Skeletal muscle tissue (tissue), 3 donors: ENCODE measurements at regions not wholly inside any gene's neighbourhood (a gene's known extent, or its start where the extent isn't known, plus 50 kb on each side); places are given as distances from the start of the nearest gene placed in this dataset.

Source experiments
- H3K27ac ChIP-seq: one replicate; pipeline ENCODE4 v1.7.0; 2013; ENCODE audit warnings: mild to moderate bottlenecking, low read depth, low read length, inconsistent platforms
- H3K27me3 ChIP-seq, 3 donors: one replicate each; pipeline ENCODE4 v1.7.0; 2013; ENCODE audit warnings: low read length in 3 of 3; ENCODE audit not compliant: control insufficient read depth in 3 of 3, insufficient read depth in 3 of 3
- H3K36me3 ChIP-seq, 3 donors: one replicate each; pipeline ENCODE4 v1.7.0; 2013; ENCODE audit warnings: low read length in 3 of 3; ENCODE audit not compliant: control insufficient read depth in 3 of 3, insufficient read depth in 3 of 3
- H3K4me1 ChIP-seq, 3 donors: one replicate each; pipeline ENCODE4 v1.7.0; 2013; ENCODE audit warnings: low read length in 3 of 3, mild to moderate bottlenecking in 3 of 3; ENCODE audit not compliant: control insufficient read depth in 3 of 3, insufficient read depth in 3 of 3
- H3K4me3 ChIP-seq, 3 donors: one replicate each; pipeline ENCODE4 v1.7.0; 2013; ENCODE audit warnings: low read length in 3 of 3
- H3K9ac ChIP-seq, 3 donors: one replicate each; pipeline ENCODE4 v1.7.0; 2013; ENCODE audit warnings: low read length in 3 of 3, mild to moderate bottlenecking in 3 of 3, moderate library complexity in 2 of 3, low read depth in 1 of 3
- H3K9me3 ChIP-seq, 3 donors: one replicate each; pipeline ENCODE4 v1.7.0; 2013; ENCODE audit warnings: low read length in 3 of 3; ENCODE audit not compliant: control insufficient read depth in 3 of 3
- donor health status: Osteomylitis.

- Histone ChIP-seq H3K4me1 (no peaks in the 10 kb centered on the region), H3K27me3 (no peaks in the 10 kb centered on the region), H3K9me3 (no peaks in the 10 kb centered on the region), H3K9ac (no peak overlapping the region), H3K36me3 (no peaks in the 10 kb centered on the region), H3K4me3 (no peak overlapping the region), H3K27ac (no peak overlapping the region)
These were observed 94.7 kb downstream of the SLC41A2 start for GRCh38 chr12:104863296-104863948.

DNA sequence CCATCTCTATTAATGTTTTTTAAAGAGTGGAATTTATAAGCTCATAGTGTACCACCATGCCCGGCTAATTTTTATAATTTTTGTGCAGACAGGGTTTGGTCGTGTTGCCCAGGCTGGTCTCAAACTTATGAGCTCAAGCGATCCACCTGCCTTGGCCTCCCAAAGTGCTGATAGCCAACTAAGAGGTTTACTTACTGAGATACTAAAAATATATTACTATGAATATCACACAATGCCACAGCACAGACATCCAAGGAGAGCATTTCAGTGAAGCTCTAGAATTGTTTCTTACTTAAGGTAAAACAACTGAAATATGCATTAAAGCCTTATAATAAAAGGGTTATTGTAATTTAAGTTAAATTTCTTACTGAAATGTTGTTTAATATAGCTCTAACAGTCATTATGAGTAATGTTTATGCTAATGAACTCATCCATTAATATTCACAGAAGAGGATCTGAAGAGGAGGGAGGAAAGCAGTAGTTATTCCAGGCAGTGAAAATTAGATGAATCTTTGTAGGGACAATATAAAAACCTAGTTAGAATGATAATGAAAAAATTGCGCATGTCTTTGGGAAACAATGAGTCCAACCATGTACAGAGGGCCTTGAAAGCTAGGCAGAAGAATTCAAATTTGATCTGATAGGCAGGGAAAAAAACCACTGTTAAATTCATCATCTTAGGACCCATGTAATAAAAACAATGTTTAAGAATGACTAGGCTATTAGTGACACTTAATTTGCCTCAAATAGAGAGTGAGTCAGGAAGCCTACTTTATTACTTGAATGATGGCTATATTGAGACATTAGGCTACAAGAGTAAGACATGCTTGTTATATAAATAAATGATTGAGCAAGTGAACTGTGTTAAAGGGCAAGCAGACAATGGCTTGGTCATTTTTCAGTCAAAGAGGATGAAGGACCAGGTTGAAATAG, 99.2 kb downstream of the SLC41A2 start:
- Histone ChIP-seq H3K27me3 (no peaks in the 10 kb centered on the region), H3K9me3 (no peaks in the 10 kb centered on the region), H3K9ac (no peak overlapping the region), H3K4me1 (no peaks in the 10 kb centered on the region), H3K27ac (peak overlapping the region; percentile 22), H3K36me3 (no peaks in the 10 kb centered on the region), H3K4me3 (no peak overlapping the region)

DNA sequence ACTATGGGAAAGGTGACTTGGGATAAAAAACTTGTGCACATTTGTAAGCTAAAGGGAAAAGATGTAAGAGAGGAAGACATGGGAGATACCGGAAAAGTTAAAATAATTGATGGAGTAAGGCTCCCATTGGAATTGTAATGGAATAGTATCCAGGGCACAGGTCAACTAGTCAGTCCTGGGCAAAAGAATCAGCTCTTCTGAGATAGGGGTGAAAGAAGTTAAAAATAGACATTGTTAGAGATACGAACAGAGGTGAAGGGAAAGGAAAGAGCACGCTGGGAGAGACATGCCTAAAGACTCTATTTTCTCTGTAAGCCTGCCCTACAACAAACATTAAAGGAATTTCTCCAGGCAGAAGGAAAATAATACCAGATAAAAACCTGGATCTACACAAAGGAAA, 101.6 kb downstream of the SLC41A2 start:
- H3K27ac ChIP-seq, result no peak overlapping the region
- H3K27me3 ChIP-seq, result no peaks in the 10 kb centered on the region
- no peaks in the 10 kb centered on the region for H3K9me3 ChIP-seq
- no peaks in the 10 kb centered on the region for H3K4me1 ChIP-seq
- no peaks in the 10 kb centered on the region for H3K36me3 ChIP-seq
- no peak overlapping the region for H3K4me3 ChIP-seq
- no peak overlapping the region for H3K9ac ChIP-seq

DNA sequence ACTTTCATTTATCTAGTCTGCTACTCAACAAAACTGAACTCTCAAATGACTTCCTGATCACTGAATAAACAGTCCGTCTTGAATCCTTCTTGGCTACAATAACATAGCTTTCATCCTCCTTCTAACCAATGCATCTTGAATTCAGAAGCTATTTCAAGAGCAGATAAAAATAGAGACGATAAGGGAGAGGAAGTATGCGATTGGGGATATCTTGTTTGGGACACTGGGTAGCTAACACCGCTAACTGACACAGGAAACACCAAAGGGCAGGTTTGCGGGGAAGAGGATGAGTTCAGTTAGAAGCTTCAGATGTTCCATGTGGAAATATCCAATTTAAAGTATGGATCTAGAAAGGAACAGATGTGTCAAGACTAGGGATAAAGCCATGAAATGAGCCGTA, 102.5 kb downstream of the SLC41A2 start:
- no peaks in the 10 kb centered on the region for H3K9me3 ChIP-seq
- H3K36me3 ChIP-seq, result no peaks in the 10 kb centered on the region
- H3K4me3 ChIP-seq, result no peak overlapping the region
- H3K27ac ChIP-seq, result no peak overlapping the region
- no peak overlapping the region for H3K9ac ChIP-seq
- H3K27me3 ChIP-seq, result no peaks in the 10 kb centered on the region
- H3K4me1 ChIP-seq, result no peaks in the 10 kb centered on the region

DNA sequence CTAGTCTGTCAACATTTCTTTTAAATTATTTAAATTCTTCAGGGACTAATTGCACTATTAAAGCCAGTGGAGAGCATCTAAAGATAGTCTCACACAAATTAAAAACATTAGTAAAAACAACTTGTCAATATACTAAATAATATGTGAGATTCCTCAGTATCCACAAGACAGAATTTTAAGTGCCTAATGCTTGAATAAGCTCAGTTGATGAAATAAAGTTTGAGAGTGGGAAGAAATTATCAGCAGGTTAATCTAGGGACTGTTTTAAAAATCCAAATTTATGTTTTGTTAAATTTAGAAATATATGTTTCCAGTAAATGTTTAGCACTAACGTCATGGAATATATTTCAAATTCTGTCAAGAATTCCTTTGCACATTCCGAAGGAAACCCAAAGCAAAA, 105.2 kb downstream of the SLC41A2 start:
- H3K27me3 ChIP-seq, result no peaks in the 10 kb centered on the region
- no peaks in the 10 kb centered on the region for H3K9me3 ChIP-seq
- H3K27ac ChIP-seq, result no peak overlapping the region
- H3K36me3 ChIP-seq, result no peaks in the 10 kb centered on the region
- no peak overlapping the region for H3K9ac ChIP-seq
- H3K4me3 ChIP-seq, result no peak overlapping the region
- H3K4me1 ChIP-seq, result no peaks in the 10 kb centered on the region

DNA sequence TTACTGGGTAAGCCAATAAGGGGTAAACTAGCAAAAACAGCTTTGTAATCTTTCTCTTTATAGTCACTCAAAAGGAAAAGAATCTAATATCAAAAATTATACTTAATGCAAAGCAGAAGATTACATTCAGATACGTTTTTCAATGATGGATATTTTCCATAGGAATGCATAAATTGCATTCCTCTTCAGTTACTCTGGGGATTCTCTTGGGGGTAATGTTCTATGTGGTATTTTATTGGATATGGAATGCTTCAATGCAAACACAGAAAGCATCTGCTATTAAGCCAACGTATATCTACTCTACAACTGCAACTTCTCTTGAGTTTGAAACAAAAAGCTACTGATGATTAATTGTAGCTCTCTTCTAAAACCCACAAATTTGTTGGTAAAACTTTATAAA, 106.0 kb downstream of the SLC41A2 start:
- no peak overlapping the region for H3K9ac ChIP-seq
- H3K4me3 ChIP-seq, result no peak overlapping the region
- no peaks in the 10 kb centered on the region for H3K27me3 ChIP-seq
- H3K27ac ChIP-seq, result no peak overlapping the region
- no peaks in the 10 kb centered on the region for H3K4me1 ChIP-seq
- no peaks in the 10 kb centered on the region for H3K36me3 ChIP-seq
- H3K9me3 ChIP-seq, result no peaks in the 10 kb centered on the region

DNA sequence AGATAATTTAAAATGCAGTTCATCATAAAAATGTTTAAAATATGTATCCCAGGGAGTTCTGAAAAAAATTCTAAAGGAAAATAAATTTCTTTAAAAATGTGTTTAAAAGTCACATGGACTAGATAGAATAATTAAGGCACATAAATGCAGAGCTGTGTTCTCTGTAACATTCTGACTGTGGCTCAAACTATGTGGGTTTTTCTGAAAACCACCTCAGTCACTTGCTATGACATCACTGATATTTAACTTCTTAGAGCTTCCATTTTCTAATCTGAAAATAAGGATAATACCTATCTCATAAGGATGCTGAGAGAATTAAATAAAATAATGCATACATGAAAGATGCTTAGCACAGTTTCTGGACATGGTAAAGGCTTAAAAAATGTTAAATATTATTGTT, 107.3 kb downstream of the SLC41A2 start:
- no peaks in the 10 kb centered on the region for H3K36me3 ChIP-seq
- no peaks in the 10 kb centered on the region for H3K9me3 ChIP-seq
- H3K4me3 ChIP-seq, result no peak overlapping the region
- H3K9ac ChIP-seq, result no peak overlapping the region
- no peaks in the 10 kb centered on the region for H3K27me3 ChIP-seq
- no peak overlapping the region for H3K27ac ChIP-seq
- H3K4me1 ChIP-seq, result no peaks in the 10 kb centered on the region

DNA sequence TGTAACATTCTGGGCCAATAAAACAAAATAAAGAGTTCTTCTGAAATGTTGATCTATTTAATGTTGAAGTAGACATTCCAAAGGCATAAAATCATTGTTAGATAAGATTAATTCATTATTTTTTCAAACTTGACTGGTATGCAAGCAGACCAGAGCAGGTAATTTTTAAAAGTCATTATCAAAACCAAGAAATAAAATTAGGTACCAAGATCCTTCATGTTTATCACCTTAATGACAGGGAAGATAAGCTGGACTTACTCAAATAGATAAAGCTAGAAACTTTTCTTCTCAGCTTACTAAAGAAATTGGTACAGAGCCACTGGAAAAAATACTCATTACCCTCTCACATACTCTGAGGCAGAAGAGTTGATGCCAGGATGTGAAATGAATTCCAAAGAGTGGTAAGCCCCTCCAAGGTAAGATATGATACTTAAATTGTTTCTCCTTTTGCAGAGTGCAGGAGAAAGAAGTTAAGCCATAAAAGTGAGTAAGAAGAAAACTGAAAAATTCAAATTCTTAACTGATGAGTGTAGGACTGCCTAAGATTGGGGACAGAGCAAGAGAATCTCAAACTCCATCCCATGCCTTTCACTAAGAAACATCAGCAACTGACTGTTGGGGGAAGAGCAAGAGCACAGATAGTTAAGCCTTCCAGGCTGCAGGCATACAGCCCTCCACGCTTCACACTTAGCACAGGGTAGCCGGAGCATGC, 111.9 kb downstream of the SLC41A2 start:
- H3K4me3 ChIP-seq, result no peak overlapping the region
- no peaks in the 10 kb centered on the region for H3K27me3 ChIP-seq
- H3K27ac ChIP-seq, result no peak overlapping the region
- H3K36me3 ChIP-seq, result no peaks in the 10 kb centered on the region
- no peaks in the 10 kb centered on the region for H3K9me3 ChIP-seq
- no peak overlapping the region for H3K9ac ChIP-seq
- no peaks in the 10 kb centered on the region for H3K4me1 ChIP-seq

- Histone ChIP-seq H3K4me3 (no peak overlapping the region), H3K4me1 (no peaks in the 10 kb centered on the region), H3K27me3 (no peaks in the 10 kb centered on the region), H3K9me3 (no peaks in the 10 kb centered on the region), H3K36me3 (no peaks in the 10 kb centered on the region), H3K9ac (no peak overlapping the region), H3K27ac (no peak overlapping the region)
These were observed 114.0 kb downstream of the SLC41A2 start for GRCh38 chr12:104844123-104844522.

- Histone ChIP-seq H3K36me3 (no peaks in the 10 kb centered on the region), H3K27me3 (no peaks in the 10 kb centered on the region), H3K4me1 (no peaks in the 10 kb centered on the region), H3K4me3 (no peak overlapping the region), H3K9me3 (no peaks in the 10 kb centered on the region), H3K27ac (no peak overlapping the region), H3K9ac (no peak overlapping the region)
These were observed 117.8 kb downstream of the SLC41A2 start for GRCh38 chr12:104840262-104840661.
